HEK293T (cell line): ENCODE measurements at regions not wholly inside any gene's neighbourhood (a gene's known extent, or its start where the extent isn't known, plus 50 kb on each side); places are given as distances from the start of the nearest gene placed in this dataset.

Source experiments
- BHLHE40 ChIP-seq: fragments of 450-650 bp; IDR thresholded peaks from 2 replicates; pipeline ENCODE4 v1.6.1; 2016; ENCODE audit warnings: mild to moderate bottlenecking, moderate library complexity, borderline replicate concordance
- ELF4 ChIP-seq: fragments of 450-650 bp; IDR thresholded peaks from 2 replicates; pipeline ENCODE4 v1.6.1; 2017; ENCODE audit warnings: antibody characterized with exemption
- FOXM1 ChIP-seq: fragments of 450-650 bp; IDR thresholded peaks from 2 replicates; pipeline ENCODE4 v1.6.1; 2017; ENCODE audit warnings: mild to moderate bottlenecking, borderline replicate concordance
- HDGF ChIP-seq: fragments of 450-650 bp; IDR thresholded peaks from 2 replicates; pipeline ENCODE4 v1.6.1; 2017; ENCODE audit warnings: antibody characterized with exemption, borderline replicate concordance
- NFRKB ChIP-seq: fragments of 450-650 bp; IDR thresholded peaks from 2 replicates; pipeline ENCODE4 v1.6.1; 2016; ENCODE audit warnings: mild to moderate bottlenecking, moderate library complexity
- PKNOX1 ChIP-seq: fragments of 450-650 bp; IDR thresholded peaks from 2 replicates; pipeline ENCODE4 v1.6.1; 2016
- SP1 ChIP-seq: fragments of 450-650 bp; IDR thresholded peaks from 2 replicates; pipeline ENCODE4 v1.6.1; 2017
- SUZ12 ChIP-seq: fragments of 450-650 bp; IDR thresholded peaks from 2 replicates; pipeline ENCODE4 v1.6.1; 2016; ENCODE audit warnings: mild to moderate bottlenecking
- TARDBP ChIP-seq: fragments of 450-650 bp; IDR thresholded peaks from 2 replicates; pipeline ENCODE4 v1.6.1; 2016

- TF ChIP-seq SP1, result no peak
- no peak for TF ChIP-seq ELF4
- TF ChIP-seq NFRKB, result no peak
- no peak for TF ChIP-seq BHLHE40
- TF ChIP-seq FOXM1, result no peak
- no peak for TF ChIP-seq TARDBP
- no peak for TF ChIP-seq HDGF
- TF ChIP-seq PKNOX1, result no peak
- no peak for TF ChIP-seq SUZ12
Measured at GRCh38 chr11:95417832-95418231, 186.8 kb upstream of the SESN3 start.
